ENCODE measurements at regions not wholly inside any gene's neighbourhood (a gene's known extent, or its start where the extent isn't known, plus 50 kb on each side); places are given as distances from the start of the nearest gene placed in this dataset.
"Not testable (repeated sequence)": the region's sequence is repeated elsewhere in the genome, so short reads cannot be mapped to it uniquely, and the experiment has no call there.

- no peak for DNase-seq (ENCODE audit: low spot score)
These were observed 464.5 kb upstream of the SLITRK5 start for GRCh38 chr13:87206708-87207107.

GRCh38 chr13:87207280-87208003, 463.7 kb upstream of the SLITRK5 start:
- DNase-seq (ENCODE audit: low spot score) = no peak

- DNase-seq (ENCODE audit: low spot score) = no peak
These were observed 462.5 kb upstream of the SLITRK5 start for GRCh38 chr13:87208636-87209035.

GRCh38 chr13:87234981-87235380, 436.2 kb upstream of the SLITRK5 start:
- DNase-seq (ENCODE audit: low spot score) = no peak

- no peak for DNase-seq (ENCODE audit: low spot score)
These were observed 435.6 kb upstream of the SLITRK5 start for GRCh38 chr13:87235621-87236020.

- DNase-seq (ENCODE audit: low spot score) = no peak
These were observed 426.8 kb upstream of the SLITRK5 start for GRCh38 chr13:87244256-87244890.

- not testable (repeated sequence) for DNase-seq (ENCODE audit: low spot score)
These were observed 421.3 kb upstream of the SLITRK5 start for GRCh38 chr13:87249847-87250246.

- no peak for DNase-seq (ENCODE audit: low spot score)
These were observed 415.8 kb upstream of the SLITRK5 start for GRCh38 chr13:87255394-87255793.

DNA sequence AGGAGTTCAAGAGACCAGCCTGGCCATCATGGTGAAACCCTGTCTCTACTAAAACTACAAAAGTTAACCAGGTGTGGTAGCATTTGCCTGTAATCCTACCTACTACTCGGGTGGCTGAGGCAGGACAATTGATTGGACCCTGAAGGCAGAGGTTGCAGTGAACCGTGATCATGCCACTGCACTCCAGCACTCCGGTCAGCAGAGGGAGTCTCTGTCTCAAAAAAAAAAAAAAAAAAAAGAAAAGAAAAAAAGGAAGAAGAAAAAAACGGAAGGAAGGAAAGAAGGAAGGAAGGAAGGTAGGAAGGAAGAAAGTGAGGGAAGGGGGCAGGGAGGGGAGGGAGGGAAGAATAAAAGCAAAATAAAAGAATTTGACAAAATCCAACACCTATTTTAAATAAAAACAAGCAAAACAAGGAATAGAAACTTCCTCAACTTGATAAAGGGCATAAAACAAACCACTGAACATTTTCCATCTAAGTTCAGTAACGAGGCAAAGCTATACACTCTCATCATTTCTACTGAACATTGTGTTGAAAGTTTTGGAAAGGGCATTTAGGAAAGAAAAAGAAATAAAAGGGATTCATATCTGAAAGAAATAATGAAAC, 411.6 kb upstream of the SLITRK5 start:
- DNase-seq (ENCODE audit: low spot score) = no peak

GRCh38 chr13:87274209-87274819, 396.9 kb upstream of the SLITRK5 start:
- DNase-seq (ENCODE audit: low spot score) = peak; percentile 22

DNA sequence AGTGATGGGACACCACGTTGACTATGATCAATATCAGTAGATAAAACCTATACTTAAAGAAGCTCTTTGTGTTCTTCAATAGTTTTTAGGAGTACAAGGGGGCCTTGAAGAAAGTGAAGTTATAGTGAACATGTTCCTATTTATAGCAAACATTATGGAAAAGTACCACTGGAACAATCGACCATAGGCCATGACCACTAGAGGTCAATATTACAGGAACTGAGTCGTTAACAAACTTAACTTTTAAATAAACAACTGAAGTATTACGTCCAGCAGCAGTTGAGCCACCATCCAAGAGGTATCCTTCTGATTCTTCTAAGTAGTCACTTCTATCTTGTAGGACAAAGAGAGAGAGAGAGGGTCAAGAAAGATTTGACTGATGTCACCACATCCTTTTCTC, 391.0 kb upstream of the SLITRK5 start:
- DNase-seq (ENCODE audit: low spot score) = no peak

DNA sequence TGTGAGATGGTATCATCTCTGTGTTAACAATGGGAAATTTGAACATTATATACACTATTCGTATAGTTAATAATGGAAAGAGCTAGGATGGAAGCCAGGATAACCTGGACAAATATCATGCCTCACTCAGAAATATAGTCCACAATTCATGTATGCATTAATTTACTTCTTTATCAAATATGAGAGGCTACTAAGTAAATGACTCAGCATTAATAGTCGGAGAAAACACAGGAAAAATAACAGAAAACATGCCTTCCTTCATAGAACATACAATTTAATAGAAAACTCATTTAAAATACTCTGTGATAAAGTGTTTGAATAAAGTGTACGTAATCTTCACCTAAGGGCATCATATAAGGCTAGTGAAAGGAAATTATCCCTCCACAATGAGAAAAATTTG, 383.4 kb upstream of the SLITRK5 start:
- no peak for DNase-seq (ENCODE audit: low spot score)

- no peak for DNase-seq (ENCODE audit: low spot score)
These were observed 375.5 kb upstream of the SLITRK5 start for GRCh38 chr13:87295636-87296035.

GRCh38 chr13:87302034-87302433, 369.1 kb upstream of the SLITRK5 start:
- no peak for DNase-seq (ENCODE audit: low spot score)

- no peak for DNase-seq (ENCODE audit: low spot score)
These were observed 368.2 kb upstream of the SLITRK5 start for GRCh38 chr13:87302931-87303330.

DNA sequence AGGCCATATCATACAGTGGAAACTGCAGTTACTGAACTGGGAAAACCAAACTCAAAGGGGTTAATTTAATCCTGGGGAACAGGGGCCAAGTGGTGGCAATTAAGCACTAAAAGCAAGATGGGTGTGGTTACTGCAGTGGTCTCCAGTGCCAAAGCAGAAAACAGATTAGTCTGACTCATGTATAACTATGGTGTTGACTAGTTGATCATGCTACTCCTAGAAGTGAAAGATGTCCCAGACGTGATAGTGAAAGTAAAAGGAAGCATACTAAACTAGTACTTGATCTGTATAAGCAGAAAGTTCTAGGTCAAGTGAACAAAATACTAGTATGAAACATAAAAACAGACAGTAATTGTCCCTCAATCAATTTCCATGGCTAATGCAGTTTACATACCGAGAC, 360.0 kb upstream of the SLITRK5 start:
- no peak for DNase-seq (ENCODE audit: low spot score)

GRCh38 chr13:87314822-87315221, 356.3 kb upstream of the SLITRK5 start:
- no peak for DNase-seq (ENCODE audit: low spot score)

DNA sequence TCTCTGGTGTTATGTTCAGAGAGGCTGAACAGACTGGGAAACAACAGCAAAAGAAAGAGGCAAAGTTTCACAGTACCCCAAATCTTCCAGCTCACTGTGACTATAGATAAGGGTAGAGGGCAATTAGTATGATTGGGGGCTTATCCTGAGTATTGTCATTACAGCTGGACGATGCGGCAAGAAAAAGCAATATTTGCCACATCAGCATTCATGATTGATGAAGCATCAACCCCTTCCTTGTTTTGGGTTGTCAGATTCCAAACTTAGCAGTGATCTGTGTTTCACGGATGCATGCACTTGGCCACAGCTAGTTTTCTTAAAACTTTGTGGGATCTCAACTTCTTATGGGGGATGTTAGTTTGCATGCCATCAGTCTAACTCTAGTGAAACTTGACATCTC, 348.8 kb upstream of the SLITRK5 start:
- DNase-seq (ENCODE audit: low spot score) = no peak

DNA sequence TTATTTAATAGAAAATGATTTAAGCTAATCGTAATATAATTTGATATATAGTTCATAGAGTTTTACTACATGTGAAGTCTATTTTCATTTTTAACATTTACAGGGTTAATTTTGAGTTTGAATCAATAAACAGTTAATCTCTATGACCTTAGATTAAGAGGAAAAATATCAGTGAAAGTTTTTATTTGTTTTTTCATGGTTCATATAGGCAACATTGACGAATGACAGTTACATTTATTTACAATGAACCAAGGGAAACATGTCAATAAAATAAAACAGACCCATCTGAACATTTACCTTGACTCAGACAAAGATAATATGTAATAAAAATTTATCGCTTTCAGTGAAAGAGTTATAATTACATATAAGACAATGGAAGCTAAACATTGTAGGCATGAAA, 346.6 kb upstream of the SLITRK5 start:
- no peak for DNase-seq (ENCODE audit: low spot score)

- no peak for DNase-seq (ENCODE audit: low spot score)
These were observed 340.0 kb upstream of the SLITRK5 start for GRCh38 chr13:87331178-87331577.

DNA sequence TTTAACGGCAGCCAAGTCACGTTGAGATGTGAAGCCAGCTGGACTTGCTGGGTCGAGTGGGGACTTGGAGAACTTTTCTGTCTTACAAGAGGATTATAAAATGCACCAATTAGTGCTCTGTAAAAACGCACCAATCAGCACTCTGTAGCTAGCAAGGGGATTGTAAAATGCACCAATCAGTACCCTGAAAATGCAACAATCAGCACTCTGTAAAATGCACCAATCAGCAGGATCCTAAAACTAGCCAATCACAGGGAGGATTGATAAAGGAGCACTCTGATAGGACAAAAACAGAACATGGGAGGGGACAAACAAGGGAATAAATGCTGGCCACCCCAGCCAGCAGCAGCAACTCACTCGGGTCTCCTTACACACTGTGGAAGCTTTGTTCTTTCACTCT, 337.6 kb upstream of the SLITRK5 start:
- DNase-seq (ENCODE audit: low spot score) = no peak

DNA sequence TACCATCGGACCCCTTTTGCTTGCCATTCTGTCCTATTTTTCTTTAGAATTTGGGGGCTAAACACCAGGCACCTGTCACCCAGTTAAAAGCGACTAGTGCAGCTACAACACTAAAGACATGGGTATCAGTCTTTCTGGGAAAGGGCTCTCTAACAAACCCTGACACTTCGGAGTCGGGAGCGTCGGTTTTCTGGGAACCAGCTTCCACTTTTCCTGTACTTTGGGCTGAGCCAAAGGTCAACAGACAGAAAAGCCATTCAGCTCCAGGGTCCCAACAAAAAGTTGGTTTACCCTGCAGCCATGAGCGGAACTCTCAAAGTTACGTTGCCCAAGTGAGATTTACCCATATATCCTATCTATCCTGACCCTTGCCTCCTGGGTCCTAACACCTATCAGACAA, 337.0 kb upstream of the SLITRK5 start:
- no peak for DNase-seq (ENCODE audit: low spot score)

- DNase-seq (ENCODE audit: low spot score) = not testable (repeated sequence)
These were observed 334.8 kb upstream of the SLITRK5 start for GRCh38 chr13:87336346-87336889.
